GM23338 (cell line): ENCODE measurements at regions not wholly inside any gene's neighbourhood (a gene's known extent, or its start where the extent isn't known, plus 50 kb on each side); places are given as distances from the start of the nearest gene placed in this dataset.

ENCODE experiments used
- ATAC-seq: fragments of 200-7000 bp; cut with Tn5 transposase; 3 replicates; pipeline ENCODE4 v1.9.1; 2020
- DNase-seq: peaks from one replicate; pipeline ENCODE4 v3.0.0-alpha.2; 2015; ENCODE audit warnings: low spot score
- H2AFZ ChIP-seq: fragments of 200-600 bp; sonication (generic); 2 replicates; pipeline ENCODE4 v1.8.0; 2016; ENCODE audit warnings: antibody characterized with exemption, mild to moderate bottlenecking, moderate library complexity
- H3F3A ChIP-seq: fragments of 200-600 bp; sonication (generic); replicated peaks from 2 replicates; pipeline ENCODE4 v1.8.0; 2017; ENCODE audit warnings: antibody characterized with exemption, mixed run types, low read depth
- H3K27ac ChIP-seq: fragments of 200-600 bp; sonication (generic); 2 replicates; pipeline ENCODE4 v1.6.1; 2016; ENCODE audit warnings: low read depth
- H3K27me3 ChIP-seq: fragments of 200-600 bp; sonication (generic); 2 replicates; pipeline ENCODE4 v1.8.0; 2016; ENCODE audit warnings: mild to moderate bottlenecking, mixed run types, moderate library complexity; ENCODE audit not compliant: insufficient read depth
- H3K36me3 ChIP-seq: fragments of 200-600 bp; sonication (generic); 2 replicates; pipeline ENCODE4 v1.8.0; 2016; ENCODE audit warnings: mild to moderate bottlenecking; ENCODE audit not compliant: insufficient read depth
- H3K4me1 ChIP-seq: fragments of 200-600 bp; sonication (generic); 2 replicates; pipeline ENCODE4 v1.8.0; 2016; ENCODE audit warnings: mild to moderate bottlenecking, moderate library complexity; ENCODE audit not compliant: insufficient read depth
- H3K4me2 ChIP-seq: fragments of 200-600 bp; sonication (generic); 2 replicates; pipeline ENCODE4 v1.7.1; 2017; ENCODE audit warnings: mixed run types
- H3K4me3 ChIP-seq: fragments of 200-600 bp; sonication (generic); 2 replicates; pipeline ENCODE4 v1.6.1; 2016; ENCODE audit warnings: mixed run types
- H3K79me2 ChIP-seq: fragments of 200-600 bp; sonication (generic); replicated peaks from 2 replicates; pipeline ENCODE4 v1.8.0; 2017; ENCODE audit warnings: mild to moderate bottlenecking; ENCODE audit not compliant: insufficient read depth
- H3K9me2 ChIP-seq: fragments of 200-600 bp; sonication (generic); 2 replicates; pipeline ENCODE4 v1.8.0; 2017; ENCODE audit not compliant: insufficient read depth
- H4K20me1 ChIP-seq: fragments of 200-600 bp; sonication (generic); replicated peaks from 2 replicates; pipeline ENCODE4 v1.8.0; 2017; ENCODE audit warnings: mild to moderate bottlenecking; ENCODE audit not compliant: insufficient read depth
- H3K27ac Mint-ChIP-seq: 2 replicates; pipeline ENCODE4 v1.8.0; 2020; ENCODE audit warnings: inconsistent platforms, mild to moderate bottlenecking, moderate library complexity, mixed read lengths
- H3K27me3 Mint-ChIP-seq: 3 replicates; pipeline ENCODE4 v1.8.0; 2022; ENCODE audit warnings: low read depth, mild to moderate bottlenecking, moderate library complexity, mixed read lengths, inconsistent platforms; ENCODE audit not compliant: insufficient read depth, poor library complexity
- H3K36me3 Mint-ChIP-seq: 3 replicates; pipeline ENCODE4 v1.8.0; 2021; ENCODE audit warnings: low read depth, mild to moderate bottlenecking, inconsistent platforms, moderate library complexity, mixed read lengths
- H3K4me1 Mint-ChIP-seq: 3 replicates; pipeline ENCODE4 v1.8.0; 2020; ENCODE audit warnings: mild to moderate bottlenecking, inconsistent platforms, mixed read lengths
- H3K4me3 Mint-ChIP-seq: 3 replicates; pipeline ENCODE4 v1.8.0; 2021; ENCODE audit warnings: moderate library complexity, mild to moderate bottlenecking, inconsistent platforms, mixed read lengths
- H3K9me3 Mint-ChIP-seq: 3 replicates; pipeline ENCODE4 v1.8.0; 2020; ENCODE audit warnings: moderate library complexity, mild to moderate bottlenecking, inconsistent platforms, mixed read lengths
- CREB1 ChIP-seq: fragments of 250-450 bp; sonication (Bioruptor Pico); IDR thresholded peaks from 2 replicates; pipeline ENCODE4 v1.5.0; 2020; ENCODE audit warnings: low read depth, mild to moderate bottlenecking, moderate library complexity
- EZH2 ChIP-seq: fragments of 200-600 bp; sonication (generic); IDR thresholded peaks from one replicate; pipeline ENCODE4 v1.8.0; 2017; ENCODE audit warnings: antibody characterized with exemption, mild to moderate bottlenecking, low read depth; ENCODE audit not compliant: unreplicated experiment
- EZH2phosphoT487 ChIP-seq: fragments of 200-600 bp; sonication (generic); IDR thresholded peaks from one replicate; pipeline ENCODE4 v1.8.1; 2018; ENCODE audit warnings: antibody characterized with exemption; ENCODE audit not compliant: unreplicated experiment
- JUNB ChIP-seq: IDR thresholded peaks from one replicate; pipeline ENCODE4 v1.6.1; 2016; ENCODE audit warnings: antibody characterized with exemption; ENCODE audit not compliant: unreplicated experiment
- NANOG ChIP-seq: IDR thresholded peaks from 2 replicates; pipeline ENCODE4 v1.6.1; 2016; ENCODE audit warnings: antibody characterized with exemption, borderline replicate concordance
- POLR2AphosphoS5 ChIP-seq: IDR thresholded peaks from 2 replicates; pipeline ENCODE4 v1.6.1; 2016; ENCODE audit warnings: antibody characterized with exemption, low read depth
- STAT1 ChIP-seq: IDR thresholded peaks from one replicate; pipeline ENCODE4 v1.6.1; 2016; ENCODE audit warnings: antibody characterized with exemption; ENCODE audit not compliant: unreplicated experiment
- ZNF114 ChIP-seq: fragments of 250-450 bp; sonication (Bioruptor Pico); IDR thresholded peaks from 2 replicates; pipeline ENCODE4 v1.5.0; 2020; ENCODE audit warnings: mild to moderate bottlenecking, moderate library complexity
- ZNF331 ChIP-seq: fragments of 250-450 bp; sonication (Bioruptor Pico); IDR thresholded peaks from 2 replicates; pipeline ENCODE4 v1.5.0; 2020; ENCODE audit warnings: low read depth, mild to moderate bottlenecking, moderate library complexity
- TF ChIP-seq, protein P1 (sequence below): IDR thresholded peaks from 2 replicates; pipeline ENCODE4 v1.6.1; 2016; ENCODE audit warnings: antibody characterized with exemption
- TF ChIP-seq, protein P2 (sequence below), 2 experiments: fragments of 200-600 bp in 1 of 2; sonication (generic) in 1 of 2; conservative IDR thresholded peaks; 2 replicates each; pipeline versions ENCODE4 v1.5.1 to v1.6.1; 2016 to 2017; ENCODE audit warnings: antibody characterized with exemption in 2 of 2, low read depth in 2 of 2, mild to moderate bottlenecking in 2 of 2, moderate library complexity in 1 of 2
- TF ChIP-seq, protein P3 (sequence below): fragments of 250-450 bp; sonication (Bioruptor Pico); IDR thresholded peaks from 2 replicates; pipeline ENCODE4 v1.5.0; 2020; ENCODE audit warnings: mild to moderate bottlenecking, moderate library complexity
- TF ChIP-seq, protein P4 (sequence below): IDR thresholded peaks from one replicate; pipeline ENCODE4 v1.6.1; 2018; ENCODE audit warnings: antibody characterized with exemption; ENCODE audit not compliant: unreplicated experiment

DNA sequence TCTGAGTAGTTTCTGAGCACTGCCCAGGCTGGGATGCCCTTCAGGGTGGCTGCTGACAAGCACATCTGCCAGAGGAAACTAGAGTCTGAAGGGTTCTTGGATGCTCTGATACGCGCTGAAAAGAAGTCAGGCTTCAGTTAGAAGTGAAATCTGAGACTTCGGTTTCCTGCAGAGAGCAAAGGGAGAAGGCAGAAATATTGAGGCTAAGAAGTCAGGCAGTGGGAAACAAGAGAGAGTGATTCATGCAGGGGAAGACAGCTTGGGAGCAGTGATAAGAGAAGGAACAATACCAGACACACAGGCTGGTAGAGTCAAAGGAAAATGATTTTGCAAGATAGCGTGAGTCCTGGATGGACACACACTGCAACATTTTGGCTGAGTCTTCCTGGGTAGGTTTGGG, 51.0 kb upstream of the BOD1L2 start:
- peaks cover 32% of the 10 kb centered on the region for H3K4me1 Mint-ChIP-seq
- Histone ChIP-seq H4K20me1 (no peaks in the 10 kb centered on the region), H3F3A (no peaks in the 10 kb centered on the region; the same call in 1 of the 2 replicates), H3K27me3 (no peaks in the 10 kb centered on the region), H3K9me2 (peaks cover 18% of the 10 kb centered on the region; the same call in 1 of the 2 replicates), H2AFZ (peak overlapping the region; percentile 90), H3K36me3 (no peaks in the 10 kb centered on the region), H3K27ac (no peak overlapping the region), H3K79me2 (no peaks in the 10 kb centered on the region), H3K4me1 (peaks cover 36% of the 10 kb centered on the region), H3K4me2 (peak overlapping the region; percentile 60), H3K4me3 (no peak overlapping the region)
- TF ChIP-seq, protein P1, sequence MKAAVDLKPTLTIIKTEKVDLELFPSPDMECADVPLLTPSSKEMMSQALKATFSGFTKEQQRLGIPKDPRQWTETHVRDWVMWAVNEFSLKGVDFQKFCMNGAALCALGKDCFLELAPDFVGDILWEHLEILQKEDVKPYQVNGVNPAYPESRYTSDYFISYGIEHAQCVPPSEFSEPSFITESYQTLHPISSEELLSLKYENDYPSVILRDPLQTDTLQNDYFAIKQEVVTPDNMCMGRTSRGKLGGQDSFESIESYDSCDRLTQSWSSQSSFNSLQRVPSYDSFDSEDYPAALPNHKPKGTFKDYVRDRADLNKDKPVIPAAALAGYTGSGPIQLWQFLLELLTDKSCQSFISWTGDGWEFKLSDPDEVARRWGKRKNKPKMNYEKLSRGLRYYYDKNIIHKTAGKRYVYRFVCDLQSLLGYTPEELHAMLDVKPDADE: no peak
- no peak for TF ChIP-seq EZH2phosphoT487
- no peak for TF ChIP-seq ZNF114 (CRISPR knock-in tag)
- no peak for TF ChIP-seq NANOG
- no peak for TF ChIP-seq CREB1 (CRISPR knock-in tag)
- TF ChIP-seq, protein P2, sequence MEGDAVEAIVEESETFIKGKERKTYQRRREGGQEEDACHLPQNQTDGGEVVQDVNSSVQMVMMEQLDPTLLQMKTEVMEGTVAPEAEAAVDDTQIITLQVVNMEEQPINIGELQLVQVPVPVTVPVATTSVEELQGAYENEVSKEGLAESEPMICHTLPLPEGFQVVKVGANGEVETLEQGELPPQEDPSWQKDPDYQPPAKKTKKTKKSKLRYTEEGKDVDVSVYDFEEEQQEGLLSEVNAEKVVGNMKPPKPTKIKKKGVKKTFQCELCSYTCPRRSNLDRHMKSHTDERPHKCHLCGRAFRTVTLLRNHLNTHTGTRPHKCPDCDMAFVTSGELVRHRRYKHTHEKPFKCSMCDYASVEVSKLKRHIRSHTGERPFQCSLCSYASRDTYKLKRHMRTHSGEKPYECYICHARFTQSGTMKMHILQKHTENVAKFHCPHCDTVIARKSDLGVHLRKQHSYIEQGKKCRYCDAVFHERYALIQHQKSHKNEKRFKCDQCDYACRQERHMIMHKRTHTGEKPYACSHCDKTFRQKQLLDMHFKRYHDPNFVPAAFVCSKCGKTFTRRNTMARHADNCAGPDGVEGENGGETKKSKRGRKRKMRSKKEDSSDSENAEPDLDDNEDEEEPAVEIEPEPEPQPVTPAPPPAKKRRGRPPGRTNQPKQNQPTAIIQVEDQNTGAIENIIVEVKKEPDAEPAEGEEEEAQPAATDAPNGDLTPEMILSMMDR (conservative IDR thresholded peaks at IDR 0.05; ENCODE audit: low read depth in 2 of 2): no peak
- TF ChIP-seq, protein P3, sequence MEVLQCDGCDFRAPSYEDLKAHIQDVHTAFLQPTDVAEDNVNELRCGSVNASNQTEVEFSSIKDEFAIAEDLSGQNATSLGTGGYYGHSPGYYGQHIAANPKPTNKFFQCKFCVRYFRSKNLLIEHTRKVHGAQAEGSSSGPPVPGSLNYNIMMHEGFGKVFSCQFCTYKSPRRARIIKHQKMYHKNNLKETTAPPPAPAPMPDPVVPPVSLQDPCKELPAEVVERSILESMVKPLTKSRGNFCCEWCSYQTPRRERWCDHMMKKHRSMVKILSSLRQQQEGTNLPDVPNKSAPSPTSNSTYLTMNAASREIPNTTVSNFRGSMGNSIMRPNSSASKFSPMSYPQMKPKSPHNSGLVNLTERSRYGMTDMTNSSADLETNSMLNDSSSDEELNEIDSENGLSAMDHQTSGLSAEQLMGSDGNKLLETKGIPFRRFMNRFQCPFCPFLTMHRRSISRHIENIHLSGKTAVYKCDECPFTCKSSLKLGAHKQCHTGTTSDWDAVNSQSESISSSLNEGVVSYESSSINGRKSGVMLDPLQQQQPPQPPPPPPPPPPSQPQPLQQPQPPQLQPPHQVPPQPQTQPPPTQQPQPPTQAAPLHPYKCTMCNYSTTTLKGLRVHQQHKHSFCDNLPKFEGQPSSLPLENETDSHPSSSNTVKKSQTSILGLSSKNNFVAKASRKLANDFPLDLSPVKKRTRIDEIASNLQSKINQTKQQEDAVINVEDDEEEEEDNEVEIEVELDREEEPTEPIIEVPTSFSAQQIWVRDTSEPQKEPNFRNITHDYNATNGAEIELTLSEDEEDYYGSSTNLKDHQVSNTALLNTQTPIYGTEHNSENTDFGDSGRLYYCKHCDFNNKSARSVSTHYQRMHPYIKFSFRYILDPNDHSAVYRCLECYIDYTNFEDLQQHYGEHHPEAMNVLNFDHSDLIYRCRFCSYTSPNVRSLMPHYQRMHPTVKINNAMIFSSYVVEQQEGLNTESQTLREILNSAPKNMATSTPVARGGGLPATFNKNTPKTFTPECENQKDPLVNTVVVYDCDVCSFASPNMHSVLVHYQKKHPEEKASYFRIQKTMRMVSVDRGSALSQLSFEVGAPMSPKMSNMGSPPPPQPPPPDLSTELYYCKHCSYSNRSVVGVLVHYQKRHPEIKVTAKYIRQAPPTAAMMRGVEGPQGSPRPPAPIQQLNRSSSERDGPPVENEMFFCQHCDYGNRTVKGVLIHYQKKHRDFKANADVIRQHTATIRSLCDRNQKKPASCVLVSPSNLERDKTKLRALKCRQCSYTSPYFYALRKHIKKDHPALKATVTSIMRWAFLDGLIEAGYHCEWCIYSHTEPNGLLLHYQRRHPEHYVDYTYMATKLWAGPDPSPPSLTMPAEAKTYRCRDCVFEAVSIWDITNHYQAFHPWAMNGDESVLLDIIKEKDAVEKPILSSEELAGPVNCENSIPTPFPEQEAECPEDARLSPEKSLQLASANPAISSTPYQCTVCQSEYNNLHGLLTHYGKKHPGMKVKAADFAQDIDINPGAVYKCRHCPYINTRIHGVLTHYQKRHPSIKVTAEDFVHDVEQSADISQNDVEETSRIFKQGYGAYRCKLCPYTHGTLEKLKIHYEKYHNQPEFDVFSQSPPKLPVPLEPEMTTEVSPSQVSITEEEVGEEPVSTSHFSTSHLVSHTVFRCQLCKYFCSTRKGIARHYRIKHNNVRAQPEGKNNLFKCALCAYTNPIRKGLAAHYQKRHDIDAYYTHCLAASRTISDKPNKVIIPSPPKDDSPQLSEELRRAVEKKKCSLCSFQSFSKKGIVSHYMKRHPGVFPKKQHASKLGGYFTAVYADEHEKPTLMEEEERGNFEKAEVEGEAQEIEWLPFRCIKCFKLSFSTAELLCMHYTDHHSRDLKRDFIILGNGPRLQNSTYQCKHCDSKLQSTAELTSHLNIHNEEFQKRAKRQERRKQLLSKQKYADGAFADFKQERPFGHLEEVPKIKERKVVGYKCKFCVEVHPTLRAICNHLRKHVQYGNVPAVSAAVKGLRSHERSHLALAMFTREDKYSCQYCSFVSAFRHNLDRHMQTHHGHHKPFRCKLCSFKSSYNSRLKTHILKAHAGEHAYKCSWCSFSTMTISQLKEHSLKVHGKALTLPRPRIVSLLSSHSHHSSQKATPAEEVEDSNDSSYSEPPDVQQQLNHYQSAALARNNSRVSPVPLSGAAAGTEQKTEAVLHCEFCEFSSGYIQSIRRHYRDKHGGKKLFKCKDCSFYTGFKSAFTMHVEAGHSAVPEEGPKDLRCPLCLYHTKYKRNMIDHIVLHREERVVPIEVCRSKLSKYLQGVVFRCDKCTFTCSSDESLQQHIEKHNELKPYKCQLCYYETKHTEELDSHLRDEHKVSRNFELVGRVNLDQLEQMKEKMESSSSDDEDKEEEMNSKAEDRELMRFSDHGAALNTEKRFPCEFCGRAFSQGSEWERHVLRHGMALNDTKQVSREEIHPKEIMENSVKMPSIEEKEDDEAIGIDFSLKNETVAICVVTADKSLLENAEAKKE (CRISPR knock-in tag): no peak
- no peak for TF ChIP-seq JUNB
- TF ChIP-seq, protein P4, sequence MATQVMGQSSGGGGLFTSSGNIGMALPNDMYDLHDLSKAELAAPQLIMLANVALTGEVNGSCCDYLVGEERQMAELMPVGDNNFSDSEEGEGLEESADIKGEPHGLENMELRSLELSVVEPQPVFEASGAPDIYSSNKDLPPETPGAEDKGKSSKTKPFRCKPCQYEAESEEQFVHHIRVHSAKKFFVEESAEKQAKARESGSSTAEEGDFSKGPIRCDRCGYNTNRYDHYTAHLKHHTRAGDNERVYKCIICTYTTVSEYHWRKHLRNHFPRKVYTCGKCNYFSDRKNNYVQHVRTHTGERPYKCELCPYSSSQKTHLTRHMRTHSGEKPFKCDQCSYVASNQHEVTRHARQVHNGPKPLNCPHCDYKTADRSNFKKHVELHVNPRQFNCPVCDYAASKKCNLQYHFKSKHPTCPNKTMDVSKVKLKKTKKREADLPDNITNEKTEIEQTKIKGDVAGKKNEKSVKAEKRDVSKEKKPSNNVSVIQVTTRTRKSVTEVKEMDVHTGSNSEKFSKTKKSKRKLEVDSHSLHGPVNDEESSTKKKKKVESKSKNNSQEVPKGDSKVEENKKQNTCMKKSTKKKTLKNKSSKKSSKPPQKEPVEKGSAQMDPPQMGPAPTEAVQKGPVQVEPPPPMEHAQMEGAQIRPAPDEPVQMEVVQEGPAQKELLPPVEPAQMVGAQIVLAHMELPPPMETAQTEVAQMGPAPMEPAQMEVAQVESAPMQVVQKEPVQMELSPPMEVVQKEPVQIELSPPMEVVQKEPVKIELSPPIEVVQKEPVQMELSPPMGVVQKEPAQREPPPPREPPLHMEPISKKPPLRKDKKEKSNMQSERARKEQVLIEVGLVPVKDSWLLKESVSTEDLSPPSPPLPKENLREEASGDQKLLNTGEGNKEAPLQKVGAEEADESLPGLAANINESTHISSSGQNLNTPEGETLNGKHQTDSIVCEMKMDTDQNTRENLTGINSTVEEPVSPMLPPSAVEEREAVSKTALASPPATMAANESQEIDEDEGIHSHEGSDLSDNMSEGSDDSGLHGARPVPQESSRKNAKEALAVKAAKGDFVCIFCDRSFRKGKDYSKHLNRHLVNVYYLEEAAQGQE: no peak
- no peak for TF ChIP-seq EZH2
- no peak for TF ChIP-seq STAT1
- no peak for TF ChIP-seq ZNF331 (CRISPR knock-in tag)
- TF ChIP-seq POLR2AphosphoS5: no peak
- H3K27me3 Mint-ChIP-seq: peaks cover 17% of the 10 kb centered on the region
- no peak overlapping the region for H3K27ac Mint-ChIP-seq
- no peak overlapping the region for H3K4me3 Mint-ChIP-seq
- H3K9me3 Mint-ChIP-seq: peaks cover 12% of the 10 kb centered on the region; the same call in 2 of the 3 replicates
- peaks cover 5% of the 10 kb centered on the region; the same call in 1 of the 3 replicates for H3K36me3 Mint-ChIP-seq
- DNase-seq: peak; percentile 24
- ATAC-seq: peak; percentile 68
